ENCODE measurements at regions not wholly inside any gene's neighbourhood (a gene's known extent, or its start where the extent isn't known, plus 50 kb on each side); places are given as distances from the start of the nearest gene placed in this dataset.
A peak's percentile ranks its signal among the peaks of the same experiment; 100 is the strongest.

DNA sequence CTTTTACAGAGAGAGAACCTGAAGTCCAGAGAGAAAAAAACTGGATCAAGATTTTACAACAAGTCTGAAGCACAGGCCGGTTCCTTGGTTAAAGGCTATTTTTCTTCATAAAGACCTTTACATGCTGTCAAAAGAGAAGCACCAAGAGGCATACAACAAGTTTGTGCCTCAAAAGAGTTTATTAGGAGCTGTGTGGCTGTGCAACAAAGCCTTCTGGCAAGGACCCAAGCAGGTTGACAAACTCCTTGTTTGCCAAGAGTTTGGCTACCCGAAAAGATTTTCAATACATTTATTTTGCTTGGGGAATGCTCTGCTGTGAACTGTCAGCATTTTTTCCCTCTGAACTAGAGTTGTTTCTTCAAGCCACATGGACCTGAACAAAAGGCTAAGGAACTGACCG, 202.9 kb upstream of the RAD23B start:
- no peak for DNase-seq (ENCODE audit: insufficient read length, low spot score)
- FAIRE-seq, result no peak
- TF ChIP-seq, protein P1, sequence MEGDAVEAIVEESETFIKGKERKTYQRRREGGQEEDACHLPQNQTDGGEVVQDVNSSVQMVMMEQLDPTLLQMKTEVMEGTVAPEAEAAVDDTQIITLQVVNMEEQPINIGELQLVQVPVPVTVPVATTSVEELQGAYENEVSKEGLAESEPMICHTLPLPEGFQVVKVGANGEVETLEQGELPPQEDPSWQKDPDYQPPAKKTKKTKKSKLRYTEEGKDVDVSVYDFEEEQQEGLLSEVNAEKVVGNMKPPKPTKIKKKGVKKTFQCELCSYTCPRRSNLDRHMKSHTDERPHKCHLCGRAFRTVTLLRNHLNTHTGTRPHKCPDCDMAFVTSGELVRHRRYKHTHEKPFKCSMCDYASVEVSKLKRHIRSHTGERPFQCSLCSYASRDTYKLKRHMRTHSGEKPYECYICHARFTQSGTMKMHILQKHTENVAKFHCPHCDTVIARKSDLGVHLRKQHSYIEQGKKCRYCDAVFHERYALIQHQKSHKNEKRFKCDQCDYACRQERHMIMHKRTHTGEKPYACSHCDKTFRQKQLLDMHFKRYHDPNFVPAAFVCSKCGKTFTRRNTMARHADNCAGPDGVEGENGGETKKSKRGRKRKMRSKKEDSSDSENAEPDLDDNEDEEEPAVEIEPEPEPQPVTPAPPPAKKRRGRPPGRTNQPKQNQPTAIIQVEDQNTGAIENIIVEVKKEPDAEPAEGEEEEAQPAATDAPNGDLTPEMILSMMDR (IDR thresholded peaks at IDR 0.05; ENCODE audit: insufficient read depth, missing control alignments), result no peak

DNA sequence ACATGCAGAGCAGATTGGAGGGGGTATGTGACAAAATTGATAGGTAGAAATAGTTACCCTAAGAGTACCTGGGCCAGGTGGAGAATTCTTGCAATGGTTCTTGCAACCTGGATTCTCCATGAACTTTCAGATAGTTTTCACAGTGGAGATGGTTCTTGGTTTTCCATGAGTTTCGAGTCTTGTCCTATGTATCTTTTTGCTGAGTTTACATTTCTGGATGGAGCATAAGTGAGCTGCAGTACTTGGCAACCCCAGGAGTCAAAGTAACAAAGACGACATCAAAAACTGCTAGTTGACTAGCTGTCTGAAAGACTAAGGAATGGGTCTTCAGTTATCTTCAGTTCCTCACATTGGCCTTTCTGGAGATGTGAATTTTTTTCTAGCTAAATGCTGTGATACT, 196.6 kb upstream of the RAD23B start:
- no peak for FAIRE-seq
- no peak for DNase-seq (ENCODE audit: insufficient read length, low spot score)
- TF ChIP-seq, protein P1 (IDR thresholded peaks at IDR 0.05; ENCODE audit: insufficient read depth, missing control alignments), result no peak

DNA sequence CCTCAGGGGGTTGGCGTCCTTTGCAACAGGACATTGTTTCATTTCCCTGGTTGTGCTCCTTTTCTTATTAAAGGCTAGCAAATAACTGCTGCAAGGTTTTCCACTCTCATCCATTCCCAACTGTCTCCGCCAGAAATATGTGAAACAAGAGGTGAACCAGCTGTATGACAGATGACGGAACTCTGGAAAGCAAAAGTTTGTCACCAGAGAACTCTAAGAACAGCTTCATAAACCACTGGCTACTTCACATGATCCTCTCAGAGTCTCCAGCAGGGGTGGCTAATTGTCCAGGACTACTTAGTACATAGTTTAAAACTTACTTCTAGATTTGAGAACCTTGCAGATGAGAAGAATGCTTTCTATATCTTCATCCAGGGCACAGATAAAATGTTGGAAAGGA, 195.9 kb upstream of the RAD23B start:
- no peak for FAIRE-seq
- TF ChIP-seq, protein P1 (IDR thresholded peaks at IDR 0.05; ENCODE audit: insufficient read depth, missing control alignments), result no peak
- no peak for DNase-seq (ENCODE audit: insufficient read length, low spot score)

DNA sequence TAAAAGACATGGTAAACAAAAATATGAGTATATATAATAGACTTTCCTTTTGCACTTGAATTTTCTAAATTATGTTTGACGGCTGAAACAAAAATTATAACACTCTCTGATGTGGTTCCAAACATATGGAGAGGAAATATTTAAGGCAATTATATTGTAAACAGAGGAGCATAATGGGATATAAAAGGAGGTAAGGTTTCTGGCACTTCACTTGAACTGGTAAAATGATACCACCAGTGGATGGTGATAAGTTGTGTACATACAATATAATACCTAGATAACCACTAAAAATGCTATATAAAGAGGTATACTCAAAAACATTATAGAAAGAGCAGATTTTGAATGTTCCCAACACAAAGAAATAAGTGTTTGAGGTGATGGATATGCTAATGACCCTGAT, 192.9 kb upstream of the RAD23B start:
- DNase-seq (ENCODE audit: insufficient read length, low spot score), result no peak
- FAIRE-seq, result no peak
- TF ChIP-seq, protein P1 (IDR thresholded peaks at IDR 0.05; ENCODE audit: insufficient read depth, missing control alignments), result no peak

DNA sequence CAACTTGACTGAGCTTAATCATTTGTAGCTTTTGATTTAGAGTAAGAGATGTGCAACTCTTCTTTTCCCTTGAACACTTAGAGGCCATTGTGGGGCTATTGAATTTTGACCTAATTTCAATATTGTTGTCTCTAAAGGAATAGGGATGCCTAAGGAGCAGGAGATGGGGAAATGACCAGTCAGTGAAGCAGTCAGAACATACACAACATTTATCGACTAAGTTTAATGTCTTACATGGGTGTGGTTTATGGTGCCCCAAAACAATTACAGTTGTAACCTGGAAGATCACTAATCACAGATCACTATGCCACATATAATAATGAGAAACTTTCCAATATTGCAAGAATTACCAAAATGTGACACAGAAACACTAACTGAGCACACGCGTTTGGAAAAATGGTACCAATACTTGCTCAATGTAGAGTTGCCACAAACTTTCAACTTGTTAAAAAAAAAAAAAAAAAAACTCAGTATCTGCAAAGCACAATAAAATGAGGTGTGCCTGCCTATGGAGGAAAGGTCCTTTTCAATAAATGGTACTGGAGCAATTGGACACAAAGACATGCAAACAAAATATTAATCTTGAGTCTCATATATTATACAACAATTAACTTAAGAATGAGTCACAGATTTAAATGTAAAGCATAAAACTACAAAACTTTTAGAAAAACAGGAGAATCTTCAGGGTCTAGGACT, 189.6 kb upstream of the RAD23B start:
- peak; percentile 71 for FAIRE-seq
- TF ChIP-seq, protein P1 (IDR thresholded peaks at IDR 0.05; ENCODE audit: insufficient read depth, missing control alignments), result no peak

DNA sequence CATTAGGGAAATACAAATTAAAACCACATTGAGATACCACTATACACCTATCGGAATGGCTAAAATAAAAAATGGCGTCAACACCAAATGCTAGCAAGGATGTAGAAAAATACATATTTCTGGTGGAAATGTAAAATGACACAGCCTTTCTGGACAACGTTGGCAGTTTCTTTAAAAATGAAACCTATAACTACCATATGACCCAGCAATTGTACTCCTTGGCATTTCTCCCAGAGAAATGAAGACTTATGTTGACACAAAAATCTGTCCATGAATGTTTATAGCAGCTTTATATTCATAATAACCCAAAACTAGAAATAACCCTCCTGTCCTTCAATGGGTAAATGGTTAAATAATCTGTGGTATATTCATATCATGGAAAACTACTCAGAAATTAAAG, 188.7 kb upstream of the RAD23B start:
- DNase-seq (ENCODE audit: insufficient read length, low spot score) (no peak), FAIRE-seq (peak; percentile 72)
- TF ChIP-seq, protein P1 (IDR thresholded peaks at IDR 0.05; ENCODE audit: insufficient read depth, missing control alignments), result no peak

More for the DNA sequence above, 189.6 kb upstream of the RAD23B start:
- DNase-seq (ENCODE audit: insufficient read length, low spot score), result no peak

DNA sequence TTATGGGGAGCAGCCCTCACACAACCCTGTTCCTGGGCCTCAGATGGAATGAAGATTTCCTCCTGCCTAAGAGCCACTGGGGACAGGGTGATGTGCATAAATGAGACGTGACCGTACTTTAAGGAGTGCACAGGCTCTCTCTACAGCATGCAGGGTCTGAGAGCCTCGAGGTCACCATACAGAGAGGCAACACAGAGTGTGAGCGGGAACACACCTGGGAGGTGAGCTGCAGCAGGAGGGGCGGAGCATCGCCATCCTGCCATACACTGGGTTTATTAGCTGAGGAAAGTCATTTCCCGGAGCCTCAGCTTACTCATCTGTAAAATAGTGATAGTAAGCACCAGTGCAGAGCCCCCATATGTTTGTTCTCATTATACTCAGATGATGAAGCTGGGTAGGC, 182.5 kb upstream of the RAD23B start:
- TF ChIP-seq, protein P1 (IDR thresholded peaks at IDR 0.05; ENCODE audit: insufficient read depth, missing control alignments), result no peak
- DNase-seq (ENCODE audit: insufficient read length, low spot score) (no peak), FAIRE-seq (no peak)

All from D721Med (cell line).